Hepatocyte (in vitro differentiated cells): ENCODE measurements at regions not wholly inside any gene's neighbourhood (a gene's known extent, or its start where the extent isn't known, plus 50 kb on each side); places are given as distances from the start of the nearest gene placed in this dataset.

Source experiments
- CTCF ChIP-seq: fragments of 200-600 bp; sonication (generic); IDR thresholded peaks from 2 replicates; pipeline ENCODE4 v1.5.1; 2016; ENCODE audit warnings: antibody characterized with exemption, mild to moderate bottlenecking; ENCODE audit not compliant: poor library complexity
- EZH2phosphoT487 ChIP-seq: fragments of 200-600 bp; sonication (generic); IDR thresholded peaks from one replicate; pipeline ENCODE4 v1.6.1; 2018; ENCODE audit warnings: antibody characterized with exemption, mild to moderate bottlenecking, low read depth, moderate library complexity; ENCODE audit not compliant: unreplicated experiment, severe bottlenecking

GRCh38 chr1:60244906-60245305, 171.3 kb upstream of the C1orf87 start:
- no peak for TF ChIP-seq CTCF
- TF ChIP-seq EZH2phosphoT487: no peak
